ENCODE measurements at regions not wholly inside any gene's neighbourhood (a gene's known extent, or its start where the extent isn't known, plus 50 kb on each side); places are given as distances from the start of the nearest gene placed in this dataset.

- DNase-seq (ENCODE audit: low read depth), result no peak
Measured at GRCh38 chr19:31804668-31805067, 455.4 kb upstream of the TSHZ3 start.

DNA sequence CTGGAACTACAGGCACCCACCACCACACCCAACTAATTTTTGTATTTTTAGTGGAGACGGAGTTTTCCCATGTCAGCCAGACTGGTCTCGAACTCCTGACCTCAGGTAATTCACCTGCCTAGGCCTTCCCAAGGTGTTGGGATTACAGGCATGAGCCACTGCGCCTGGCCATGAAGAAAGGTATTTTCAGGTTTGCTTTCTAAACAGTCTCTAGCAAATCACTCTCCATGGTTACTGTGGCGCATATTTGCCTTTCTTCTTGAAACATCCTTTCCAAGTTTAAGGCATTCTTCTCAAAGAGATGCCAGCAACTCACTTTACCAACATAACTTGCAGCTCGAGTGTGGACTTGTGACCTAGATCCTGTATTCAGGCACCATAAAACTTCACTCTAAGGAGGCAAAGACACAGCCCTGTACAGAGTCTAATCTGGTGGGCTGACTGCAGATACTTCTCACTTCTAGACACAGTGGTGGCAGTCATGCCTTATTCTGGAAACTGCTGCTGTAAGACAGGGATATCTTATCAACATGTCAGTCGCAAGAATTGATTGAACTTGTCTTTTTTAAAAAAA is 461.4 kb upstream of the TSHZ3 start:
- DNase-seq (ENCODE audit: low read depth), result no peak

- no peak for DNase-seq (ENCODE audit: low read depth)
Measured at GRCh38 chr19:31817971-31818797, 468.9 kb upstream of the TSHZ3 start.

DNA sequence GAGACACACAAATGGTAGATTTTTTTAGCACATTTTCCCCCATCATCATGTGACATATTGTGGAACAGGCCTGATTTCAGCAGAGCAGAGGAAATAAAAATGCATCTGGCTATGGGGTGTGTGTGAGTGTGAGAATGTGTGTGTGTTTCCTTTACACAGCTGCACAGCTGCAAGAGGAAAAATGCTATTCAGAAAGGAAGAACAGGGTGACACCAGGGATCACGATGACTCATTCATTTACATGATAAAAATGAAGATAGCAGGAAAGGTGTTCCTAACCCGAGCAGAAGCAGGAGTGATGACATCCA is 469.5 kb upstream of the TSHZ3 start:
- no peak for DNase-seq (ENCODE audit: low read depth)

DNA sequence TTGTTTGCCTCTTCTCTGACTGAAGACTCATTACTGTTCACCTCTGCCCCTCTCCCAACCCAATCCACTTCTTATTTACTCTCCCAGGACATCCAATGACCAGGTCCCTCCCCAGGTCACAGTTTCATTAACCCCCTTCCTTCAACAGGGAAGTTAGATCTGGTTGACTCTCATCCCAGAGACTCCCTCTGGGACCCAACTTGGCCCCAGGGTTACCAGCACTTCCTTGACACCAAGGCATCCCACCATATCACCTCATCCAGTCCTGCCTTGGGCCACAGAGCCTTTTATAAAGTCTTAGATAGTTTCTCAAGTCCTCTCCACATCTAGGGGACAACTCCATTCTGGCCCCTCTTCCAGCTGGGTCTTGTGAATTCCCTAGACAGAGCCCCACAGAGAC is 470.6 kb upstream of the TSHZ3 start:
- no peak for DNase-seq (ENCODE audit: low read depth)

- no peak for DNase-seq (ENCODE audit: low read depth)
Measured at GRCh38 chr19:31821346-31821745, 472.1 kb upstream of the TSHZ3 start.

- DNase-seq (ENCODE audit: low read depth), result no peak
Measured at GRCh38 chr19:31825134-31826094, 476.2 kb upstream of the TSHZ3 start.

GRCh38 chr19:31826325-31826724 is 477.1 kb upstream of the TSHZ3 start:
- DNase-seq (ENCODE audit: low read depth), result no peak

DNA sequence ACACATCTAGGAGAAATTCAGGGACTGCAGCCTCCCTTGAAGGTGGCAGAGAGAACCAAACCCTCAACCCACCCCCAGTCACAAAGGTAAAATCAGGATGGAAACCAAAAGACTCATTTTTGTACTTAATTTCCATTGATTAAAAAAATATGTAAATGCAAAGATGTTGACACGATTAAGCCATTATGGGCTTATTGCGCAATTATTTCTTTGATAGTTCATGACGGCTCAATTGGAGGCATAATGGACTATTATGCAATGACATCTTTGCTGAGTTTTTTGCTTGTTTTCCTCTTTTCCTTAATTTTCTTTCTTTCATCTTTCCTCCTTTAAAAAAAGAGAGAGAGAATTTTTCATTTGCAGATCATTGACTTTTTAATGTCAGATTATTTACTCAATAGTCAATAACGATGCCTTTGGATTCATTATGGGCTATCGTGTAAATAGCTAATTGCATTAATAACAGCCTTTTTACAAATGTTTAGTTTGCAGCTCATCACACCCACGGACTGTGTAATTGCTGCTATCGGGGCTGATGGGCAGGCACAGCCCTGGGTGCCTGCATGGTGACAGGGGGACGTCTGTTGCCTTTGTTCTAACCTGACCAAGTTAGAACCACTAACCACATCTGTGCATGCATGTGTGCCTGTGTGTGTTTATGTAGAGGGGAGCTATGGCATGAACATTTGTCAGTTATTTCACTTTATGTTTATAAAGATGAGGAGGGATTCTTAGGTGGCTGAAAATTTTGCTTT is 482.4 kb upstream of the TSHZ3 start:
- no peak for DNase-seq (ENCODE audit: low read depth)

GRCh38 chr19:31832176-31832548 is 482.9 kb upstream of the TSHZ3 start:
- DNase-seq (ENCODE audit: low read depth), result no peak

- DNase-seq (ENCODE audit: low read depth), result no peak
Measured at GRCh38 chr19:31834070-31834469, 484.8 kb upstream of the TSHZ3 start.

DNA sequence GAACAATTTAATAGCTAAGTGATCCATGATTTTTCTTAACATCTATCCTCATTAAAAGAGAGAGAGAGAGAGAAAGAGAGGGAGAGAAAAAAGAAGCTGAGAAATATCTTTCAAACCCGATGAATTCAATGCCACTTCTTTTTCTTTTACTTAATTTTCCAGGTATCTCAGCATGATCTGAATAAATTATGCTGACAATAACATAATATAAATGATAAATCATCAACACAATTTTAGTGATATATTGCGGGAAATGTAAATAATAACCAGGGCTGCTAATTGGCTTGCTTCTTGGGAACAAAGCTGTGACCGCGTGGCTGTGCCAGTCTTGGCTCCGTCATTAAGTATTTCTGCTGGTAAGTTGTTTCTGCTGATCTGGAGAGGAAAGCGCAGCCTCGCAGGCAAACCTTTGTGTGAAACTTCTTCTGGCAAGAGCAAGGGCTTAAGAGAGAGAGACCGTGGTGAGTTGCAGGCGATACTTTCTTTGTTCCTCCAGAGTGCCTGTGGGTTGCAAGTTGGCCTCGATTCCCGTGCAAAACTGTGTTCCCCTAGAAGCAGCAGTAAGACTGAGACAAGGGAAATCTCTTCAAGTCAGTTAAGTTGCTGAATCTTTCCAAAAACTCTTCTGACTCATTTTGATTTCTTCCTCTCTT is 489.1 kb upstream of the TSHZ3 start:
- no peak for DNase-seq (ENCODE audit: low read depth)

- no peak for DNase-seq (ENCODE audit: low read depth)
Measured at GRCh38 chr19:31840371-31840770, 491.1 kb upstream of the TSHZ3 start.

GRCh38 chr19:31841755-31842154 is 492.5 kb upstream of the TSHZ3 start:
- DNase-seq (ENCODE audit: low read depth), result no peak

GRCh38 chr19:31863122-31863521 is 482.3 kb upstream of the ZNF507 start:
- no peak for DNase-seq (ENCODE audit: low read depth)

- DNase-seq (ENCODE audit: low read depth), result no peak
Measured at GRCh38 chr19:31874313-31874712, 471.1 kb upstream of the ZNF507 start.

- no peak for DNase-seq (ENCODE audit: low read depth)
Measured at GRCh38 chr19:31875591-31875990, 469.8 kb upstream of the ZNF507 start.

DNA sequence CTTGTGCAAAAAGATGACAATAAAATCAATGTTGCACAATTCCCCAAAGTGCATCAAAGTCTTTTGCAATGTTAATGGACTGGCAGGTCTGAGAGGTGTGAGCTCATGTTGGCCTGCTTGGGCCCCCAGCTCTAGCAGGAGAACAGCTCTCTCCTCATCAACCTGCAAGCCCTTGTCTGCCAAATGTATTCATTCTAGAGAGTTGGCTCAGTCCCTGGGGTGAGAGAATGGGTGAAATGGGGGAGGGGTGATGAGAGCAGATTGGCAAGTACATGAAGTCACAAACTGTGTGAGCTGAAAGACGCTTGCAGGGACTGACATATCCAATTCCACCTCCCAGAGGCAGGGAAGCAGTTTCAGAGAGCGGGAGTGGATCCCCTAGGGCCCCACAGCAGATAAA is 465.1 kb upstream of the ZNF507 start:
- DNase-seq (ENCODE audit: low read depth), result no peak

GRCh38 chr19:31881988-31882387 is 463.4 kb upstream of the ZNF507 start:
- DNase-seq (ENCODE audit: low read depth), result no peak

DNA sequence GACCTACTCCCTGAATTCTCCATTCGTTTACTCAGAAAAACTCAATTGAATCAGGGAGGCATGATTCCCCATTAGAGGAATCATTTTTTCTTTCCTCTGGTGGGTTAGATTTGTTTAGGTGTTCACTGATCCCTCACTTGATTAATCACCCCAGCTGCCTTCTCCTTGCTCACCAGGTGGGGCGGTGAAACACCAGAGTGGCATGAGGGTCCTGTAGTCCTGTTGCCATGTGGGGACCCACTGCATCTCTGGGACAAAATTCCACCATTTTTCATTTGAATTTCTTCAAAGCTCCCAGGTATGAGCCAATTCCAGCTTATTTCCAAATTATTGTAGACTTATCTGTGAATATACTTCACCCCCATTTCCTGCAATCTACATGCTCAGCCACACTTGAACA is 462.7 kb upstream of the ZNF507 start:
- no peak for DNase-seq (ENCODE audit: low read depth)

DNA sequence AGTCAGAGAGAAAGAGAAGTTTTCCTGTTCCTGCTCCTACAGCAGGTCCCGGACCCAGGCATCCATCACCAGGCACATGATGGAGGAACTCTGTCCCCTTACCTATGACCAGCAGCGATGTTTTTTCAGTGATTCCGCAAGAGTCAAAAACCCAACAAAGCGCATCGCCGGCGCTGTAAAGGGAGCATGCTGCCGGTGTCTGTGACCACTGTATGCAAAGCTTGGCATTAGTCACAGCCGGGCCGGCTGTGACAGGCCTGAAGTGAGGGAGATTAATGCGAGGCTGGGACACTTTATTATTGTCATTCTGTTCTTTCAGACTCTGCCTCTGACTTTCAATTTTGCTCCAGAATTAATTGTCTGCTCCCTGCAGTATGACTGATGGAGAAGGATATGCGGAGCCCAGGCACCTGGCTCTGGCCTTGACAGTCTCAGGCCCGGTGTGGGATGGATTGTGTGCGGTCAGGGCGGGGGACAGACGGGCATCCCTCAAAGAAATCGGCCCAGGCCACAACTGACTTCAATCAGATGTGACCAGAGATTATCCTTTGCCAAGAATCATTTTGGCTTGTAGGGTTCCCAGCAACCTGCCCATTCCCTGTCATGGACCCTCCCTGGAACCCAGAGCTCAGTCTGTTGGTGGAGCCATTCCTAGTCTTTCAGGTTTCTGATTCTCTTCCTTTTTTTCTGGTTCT is 462.0 kb upstream of the ZNF507 start:
- DNase-seq (ENCODE audit: low read depth), result no peak
